ENCODE measurements at regions not wholly inside any gene's neighbourhood (a gene's known extent, or its start where the extent isn't known, plus 50 kb on each side); places are given as distances from the start of the nearest gene placed in this dataset.

DNA sequence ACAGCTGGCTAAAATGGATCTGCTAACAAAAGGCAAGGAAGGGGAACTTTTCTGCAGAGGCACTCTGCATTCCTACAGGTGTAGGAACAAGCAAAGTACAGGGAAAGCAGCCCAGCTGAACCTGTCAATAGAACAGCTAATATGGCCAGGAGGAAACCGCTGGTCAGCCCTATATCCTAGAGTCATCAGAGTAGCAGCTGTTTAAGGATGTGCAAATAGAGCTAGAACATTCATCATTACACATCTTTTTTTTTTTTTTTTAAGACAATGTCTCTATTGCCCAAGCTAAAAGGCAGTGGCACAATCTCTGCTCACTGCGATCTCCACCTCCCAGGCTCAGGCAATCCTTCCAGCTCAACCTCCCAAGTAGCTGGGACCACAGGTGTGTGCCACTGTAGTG, 163.0 kb downstream of the BTC start:
- ATAC-seq (no peak), DNase-seq (no peak)
- intact Hi-C loops (cut with DNase I) = no loop called here

GRCh38 chr4:74631988-74632387, 162.3 kb downstream of the BTC start:
- no peak for ATAC-seq
- no peak for DNase-seq
- intact Hi-C loops (cut with DNase I) = no loop called here

DNA sequence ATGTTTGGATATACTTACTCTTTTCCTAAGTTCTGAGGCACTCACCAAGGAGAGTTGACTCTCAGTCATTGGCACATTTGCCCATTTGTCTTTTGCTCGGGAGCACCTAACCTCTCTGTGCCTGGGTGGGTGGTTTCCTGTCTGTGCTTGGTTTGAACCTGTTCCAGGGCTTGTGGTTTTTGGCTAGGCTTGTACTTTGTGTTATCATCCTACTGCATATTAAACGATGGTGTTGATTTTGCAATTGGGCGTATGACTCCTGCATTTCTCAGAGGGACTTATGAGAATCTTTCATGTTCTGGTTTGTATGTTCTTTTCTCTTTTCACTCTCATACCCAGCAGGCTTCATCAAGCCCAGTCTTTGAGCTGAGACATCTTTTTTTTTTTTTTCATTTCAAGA, 161.7 kb downstream of the BTC start:
- intact Hi-C loops (cut with DNase I) = no loop called here
- peak in 1 of 2 donors; percentile 92 for ATAC-seq
- DNase-seq = peak; percentile 46

DNA sequence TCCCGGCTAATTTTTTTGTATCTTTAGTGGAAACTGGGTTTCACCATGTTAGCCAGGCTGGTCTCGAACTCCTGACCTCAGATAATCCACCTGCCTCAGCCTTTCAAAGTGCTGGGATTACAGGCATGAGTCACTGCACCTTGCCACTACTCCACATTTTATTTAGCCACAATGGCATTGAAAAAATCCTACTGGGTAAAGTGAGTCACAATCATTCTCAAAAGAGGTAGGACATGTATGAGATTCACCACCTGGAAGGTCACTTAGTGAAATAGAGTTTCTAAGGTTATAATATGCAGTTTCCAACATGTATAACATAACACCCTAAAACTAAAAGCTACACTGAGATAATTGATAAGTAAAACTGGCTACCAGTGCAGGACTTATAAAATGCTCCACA, 159.2 kb downstream of the BTC start:
- no peak for ATAC-seq
- intact Hi-C loops (cut with DNase I) = no loop called here
- DNase-seq = no peak

- DNase-seq = no peak
- intact Hi-C loops (cut with DNase I) = no loop called here
- no peak for ATAC-seq
Observed at GRCh38 chr4:74635490-74636123, 158.7 kb downstream of the BTC start.

- ATAC-seq (no peak), DNase-seq (no peak)
- intact Hi-C loops (cut with DNase I) = no loop called here
Observed at GRCh38 chr4:74638001-74638400, 156.3 kb downstream of the BTC start.

- ATAC-seq (no peak), DNase-seq (no peak)
- intact Hi-C loops (cut with DNase I) = no loop called here
Observed at GRCh38 chr4:74638689-74639088, 155.6 kb downstream of the BTC start.

- ATAC-seq (peak in 1 of 2 donors; percentile 90), DNase-seq (no peak)
- intact Hi-C loops (cut with DNase I) = no loop called here
Observed at GRCh38 chr4:74640111-74640903, 154.0 kb downstream of the BTC start.

- DNase-seq = no peak
Observed at GRCh38 chr4:74642006-74642405, 152.3 kb downstream of the BTC start.

GRCh38 chr4:74649193-74649592, 145.1 kb downstream of the BTC start:
- intact Hi-C loops (cut with DNase I) = no loop called here
- no peak for DNase-seq
- ATAC-seq = no peak

More at GRCh38 chr4:74642006-74642405, 152.3 kb downstream of the BTC start:
- intact Hi-C loops (cut with DNase I) = no loop called here
- ATAC-seq = no peak

- intact Hi-C loops (cut with DNase I) = no loop called here
Observed at GRCh38 chr4:74651198-74651597, 143.1 kb downstream of the BTC start.

GRCh38 chr4:74653331-74654229, 140.7 kb downstream of the BTC start:
- ATAC-seq (no peak), DNase-seq (no peak)
- intact Hi-C loops (cut with DNase I) = no loop called here

More at GRCh38 chr4:74651198-74651597, 143.1 kb downstream of the BTC start:
- DNase-seq (no peak), ATAC-seq (no peak)

DNA sequence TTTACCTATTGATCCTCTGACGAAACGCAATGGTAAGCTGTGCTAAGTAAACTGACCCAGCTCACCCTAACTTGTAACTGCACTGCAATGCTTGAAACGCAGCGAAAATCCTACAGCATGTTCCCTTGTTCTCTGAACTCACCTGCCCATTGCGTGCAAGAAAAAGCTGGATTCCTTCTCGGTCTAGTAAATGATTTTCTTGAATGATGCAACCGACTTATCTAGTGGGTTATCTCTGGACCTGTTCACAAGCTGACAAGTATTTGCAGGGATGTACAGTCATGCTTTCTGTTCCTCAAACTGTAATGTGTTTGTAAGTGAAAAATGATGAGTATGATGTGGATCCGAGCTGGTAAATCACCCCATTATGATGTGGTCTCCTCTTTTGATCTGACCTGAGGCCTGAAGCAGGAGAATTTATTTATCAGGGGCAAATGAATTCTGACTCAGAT, 140.1 kb downstream of the BTC start:
- DNase-seq (no peak), ATAC-seq (peak in 1 of 2 donors; percentile 71)
- intact Hi-C loops (cut with DNase I) = no loop called here

GRCh38 chr4:74656596-74656995, 137.7 kb downstream of the BTC start:
- ATAC-seq = no peak

GRCh38 chr4:74658116-74658515, 136.2 kb downstream of the BTC start:
- intact Hi-C loops (cut with DNase I) = no loop called here
- DNase-seq (no peak), ATAC-seq (no peak)

More at GRCh38 chr4:74656596-74656995, 137.7 kb downstream of the BTC start:
- intact Hi-C loops (cut with DNase I) = no loop called here
- DNase-seq = no peak

DNA sequence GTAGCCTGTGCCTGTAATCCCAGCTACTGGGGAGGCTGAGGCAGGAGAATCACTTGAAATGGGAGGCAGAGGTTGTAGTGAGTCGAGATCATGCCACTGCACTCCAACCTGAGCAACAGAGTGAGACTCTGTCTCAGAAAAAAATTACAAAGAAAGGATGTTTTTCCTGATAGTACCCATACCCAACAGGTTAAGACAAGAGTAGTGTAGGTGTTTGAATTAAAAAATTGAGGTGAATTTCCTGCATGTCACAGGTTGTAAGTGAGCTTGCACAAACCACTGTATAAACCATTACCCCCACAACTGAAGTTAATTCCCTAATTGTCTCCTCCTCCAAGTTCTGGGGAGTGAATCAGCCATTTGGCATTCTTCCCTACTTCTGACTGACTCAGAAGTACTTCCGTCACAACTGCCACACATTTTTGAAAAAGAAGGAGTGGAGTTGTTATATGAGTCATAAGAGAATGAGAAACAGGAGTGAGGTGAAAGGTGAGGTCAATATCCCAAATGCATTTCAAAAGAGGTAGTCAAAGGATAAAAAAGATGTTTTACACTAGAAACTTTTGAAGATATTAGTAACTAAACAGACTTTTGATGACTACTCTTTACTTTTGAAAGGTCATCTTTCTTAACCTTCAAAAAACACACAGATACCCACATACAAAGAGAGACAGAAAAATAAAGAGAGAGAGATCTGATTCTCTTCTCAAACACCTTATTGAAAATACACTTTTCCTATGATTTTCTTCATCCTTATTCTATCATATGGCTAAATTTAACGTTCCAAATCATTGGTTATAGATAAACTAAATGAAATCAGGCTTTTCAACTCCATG, 134.5 kb downstream of the BTC start:
- DNase-seq = no peak
- intact Hi-C loops (cut with DNase I) = no loop called here
- peak; percentile 47 to 95 for ATAC-seq

- DNase-seq (no peak), ATAC-seq (no peak)
- intact Hi-C loops (cut with DNase I) = no loop called here
Observed at GRCh38 chr4:74660866-74661265, 133.5 kb downstream of the BTC start.

- no peak for ATAC-seq
- intact Hi-C loops (cut with DNase I) = no loop called here
- no peak for DNase-seq
Observed at GRCh38 chr4:74661427-74662201, 132.7 kb downstream of the BTC start.

All from left cardiac atrium (tissue), 4 donors.